DND-41 (cell line): ENCODE measurements at regions not wholly inside any gene's neighbourhood (a gene's known extent, or its start where the extent isn't known, plus 50 kb on each side); places are given as distances from the start of the nearest gene placed in this dataset.
"Not testable (repeated sequence)": the region's sequence is repeated elsewhere in the genome, so short reads cannot be mapped to it uniquely, and the experiment has no call there.

Source experiments
- ATAC-seq: fragments of 200-7000 bp; cut with Tn5 transposase; 3 replicates; pipeline ENCODE4 v1.9.1; 2021; ENCODE audit warnings: low read depth; ENCODE audit not compliant: insufficient read depth
- DNase-seq: peaks from one replicate; pipeline ENCODE4 v3.0.0-alpha.2; 2020
- H2AFZ ChIP-seq: 2 replicates; pipeline ENCODE4 v1.6.0; 2012; ENCODE audit warnings: low read depth, low read length
- H3K27ac ChIP-seq: 2 replicates; pipeline ENCODE4 v1.5.1; 2012; ENCODE audit warnings: low read length, inconsistent platforms
- H3K27me3 ChIP-seq: fragments of 200-600 bp; sonication (generic); 2 replicates; pipeline ENCODE4 v1.6.0; 2012; ENCODE audit warnings: low read length, mild to moderate bottlenecking, inconsistent platforms; ENCODE audit not compliant: insufficient read depth, poor library complexity
- H3K36me3 ChIP-seq: 2 replicates; pipeline ENCODE4 v1.5.1; 2012; ENCODE audit warnings: low read length, inconsistent platforms; ENCODE audit not compliant: insufficient read depth
- H3K4me1 ChIP-seq: 2 replicates; pipeline ENCODE4 v1.5.1; 2012; ENCODE audit warnings: mild to moderate bottlenecking, low read length; ENCODE audit not compliant: insufficient read depth
- H3K4me2 ChIP-seq: 2 replicates; pipeline ENCODE4 v1.6.0; 2012; ENCODE audit warnings: mild to moderate bottlenecking, moderate library complexity, low read length, inconsistent platforms; ENCODE audit not compliant: insufficient read depth
- H3K4me3 ChIP-seq, 2 experiments: fragments of 200-600 bp in 1 of 2; shearing (Covaris generic) in 1 of 2; 2 replicates each; pipeline ENCODE4 v1.5.1; 2012 to 2016; ENCODE audit warnings: inconsistent platforms in 2 of 2, low read length in 2 of 2, mild to moderate bottlenecking in 2 of 2, low read depth in 1 of 2, moderate library complexity in 1 of 2
- H3K79me2 ChIP-seq: 2 replicates; pipeline ENCODE4 v1.6.0; 2012; ENCODE audit warnings: low read length, inconsistent platforms; ENCODE audit not compliant: insufficient read depth
- H3K9ac ChIP-seq: 2 replicates; pipeline ENCODE4 v1.6.0; 2012; ENCODE audit warnings: low read depth, mild to moderate bottlenecking, inconsistent platforms, low read length, moderate library complexity
- H3K9me3 ChIP-seq: 2 replicates; pipeline ENCODE4 v1.5.1; 2012; ENCODE audit warnings: low read length, moderate library complexity, mild to moderate bottlenecking, inconsistent platforms; ENCODE audit not compliant: insufficient read depth, severe bottlenecking
- H4K20me1 ChIP-seq: 2 replicates; pipeline ENCODE4 v1.6.0; 2012; ENCODE audit warnings: low read length; ENCODE audit not compliant: insufficient read depth
- EZH2 ChIP-seq: IDR thresholded peaks from 3 replicates; pipeline ENCODE4 v1.6.1; 2012; ENCODE audit warnings: borderline replicate concordance, low read depth, mild to moderate bottlenecking, moderate library complexity, low read length, inconsistent platforms; ENCODE audit not compliant: severe bottlenecking
- TF ChIP-seq, protein P1 (sequence below): IDR thresholded peaks from 2 replicates; pipeline ENCODE4 v1.5.1; 2012; ENCODE audit warnings: borderline replicate concordance, low read length, moderate library complexity, mild to moderate bottlenecking; ENCODE audit not compliant: poor library complexity, severe bottlenecking; ENCODE audit errors: extremely low read depth

DNA sequence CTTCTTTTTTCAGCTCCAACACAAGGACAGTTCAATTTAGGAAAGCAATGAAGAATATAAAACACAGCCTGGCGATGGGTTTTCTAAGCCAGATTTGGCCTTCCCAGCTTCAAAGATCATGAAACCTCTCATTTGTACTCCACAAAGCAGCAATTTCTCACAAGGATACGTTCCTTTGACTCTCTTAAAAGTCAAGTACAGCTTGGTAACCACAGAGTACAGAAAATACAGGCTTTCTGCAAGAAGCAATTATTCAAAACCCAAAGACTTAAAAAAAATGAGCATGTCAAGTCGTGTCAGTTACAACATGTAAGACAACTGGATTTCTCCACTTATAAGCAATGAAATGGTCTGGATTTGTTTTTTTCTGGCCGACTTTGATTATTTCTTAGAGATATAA, 321.4 kb downstream of the FGFR2 start:
- Histone ChIP-seq H3K36me3 (no peaks in the 10 kb centered on the region), H3K4me2 (no peak overlapping the region), H3K27ac (no peak overlapping the region), H3K4me3 (no peak overlapping the region), H3K79me2 (no peaks in the 10 kb centered on the region), H3K27me3 (peaks cover 3% of the 10 kb centered on the region), H3K4me1 (no peaks in the 10 kb centered on the region), H3K9ac (no peak overlapping the region), H2AFZ (no peak overlapping the region), H3K9me3 (no peaks in the 10 kb centered on the region), H4K20me1 (no peaks in the 10 kb centered on the region)
- DNase-seq (no peak), ATAC-seq (no peak)
- TF ChIP-seq EZH2: no peak
- TF ChIP-seq, protein P1, sequence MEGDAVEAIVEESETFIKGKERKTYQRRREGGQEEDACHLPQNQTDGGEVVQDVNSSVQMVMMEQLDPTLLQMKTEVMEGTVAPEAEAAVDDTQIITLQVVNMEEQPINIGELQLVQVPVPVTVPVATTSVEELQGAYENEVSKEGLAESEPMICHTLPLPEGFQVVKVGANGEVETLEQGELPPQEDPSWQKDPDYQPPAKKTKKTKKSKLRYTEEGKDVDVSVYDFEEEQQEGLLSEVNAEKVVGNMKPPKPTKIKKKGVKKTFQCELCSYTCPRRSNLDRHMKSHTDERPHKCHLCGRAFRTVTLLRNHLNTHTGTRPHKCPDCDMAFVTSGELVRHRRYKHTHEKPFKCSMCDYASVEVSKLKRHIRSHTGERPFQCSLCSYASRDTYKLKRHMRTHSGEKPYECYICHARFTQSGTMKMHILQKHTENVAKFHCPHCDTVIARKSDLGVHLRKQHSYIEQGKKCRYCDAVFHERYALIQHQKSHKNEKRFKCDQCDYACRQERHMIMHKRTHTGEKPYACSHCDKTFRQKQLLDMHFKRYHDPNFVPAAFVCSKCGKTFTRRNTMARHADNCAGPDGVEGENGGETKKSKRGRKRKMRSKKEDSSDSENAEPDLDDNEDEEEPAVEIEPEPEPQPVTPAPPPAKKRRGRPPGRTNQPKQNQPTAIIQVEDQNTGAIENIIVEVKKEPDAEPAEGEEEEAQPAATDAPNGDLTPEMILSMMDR: no peak

DNA sequence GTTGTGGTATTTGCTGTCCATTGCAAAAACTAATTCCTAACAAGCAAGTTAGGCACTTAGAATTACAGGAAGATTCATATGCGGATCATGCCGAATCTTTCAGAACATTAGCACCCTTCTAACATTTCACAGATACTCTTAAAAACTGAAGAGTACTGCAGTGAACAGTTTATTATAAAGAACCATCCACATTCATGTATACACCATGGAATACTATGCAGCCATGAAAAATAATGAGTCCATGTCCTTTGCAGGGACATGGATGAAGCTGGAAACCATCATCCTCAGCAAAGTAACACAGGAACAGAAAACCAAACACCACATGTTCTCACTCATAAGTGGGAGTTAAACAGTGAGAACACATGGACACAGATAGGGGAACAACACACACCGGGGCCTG, 319.9 kb downstream of the FGFR2 start:
- not testable (repeated sequence) for ATAC-seq, DNase-seq, H3K27me3 ChIP-seq

DNA sequence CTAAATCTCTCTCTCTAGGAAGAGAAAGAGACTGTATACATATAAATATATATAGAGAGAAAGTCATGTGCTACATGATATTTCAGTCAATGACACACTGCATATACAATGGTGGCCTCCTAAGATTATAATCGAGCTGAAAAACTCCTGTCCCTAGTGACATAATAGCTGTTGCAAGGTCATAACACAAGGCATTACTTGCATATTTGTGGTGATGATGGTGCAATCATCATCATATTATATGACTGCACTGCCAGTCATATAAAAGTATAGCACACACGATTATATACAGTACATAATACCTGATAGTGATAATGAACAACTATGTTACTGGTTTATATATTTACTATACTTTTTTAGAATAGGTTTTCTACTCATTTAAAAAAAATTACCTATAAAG, 316.7 kb downstream of the FGFR2 start:
- TF ChIP-seq, protein P1: no peak
- TF ChIP-seq EZH2: no peak
- no peaks in the 10 kb centered on the region for H4K20me1 ChIP-seq
- H3K36me3 ChIP-seq: no peaks in the 10 kb centered on the region
- ATAC-seq (no peak), DNase-seq (no peak)
- H3K4me3 ChIP-seq: no peak overlapping the region
- no peak overlapping the region for H3K27ac ChIP-seq
- no peaks in the 10 kb centered on the region for H3K9me3 ChIP-seq
- no peaks in the 10 kb centered on the region for H3K79me2 ChIP-seq
- H3K9ac ChIP-seq: no peak overlapping the region
- H2AFZ ChIP-seq: no peak overlapping the region
- no peak overlapping the region for H3K4me2 ChIP-seq
- H3K27me3 ChIP-seq: no peaks in the 10 kb centered on the region
- no peaks in the 10 kb centered on the region for H3K4me1 ChIP-seq

More for the DNA sequence above, 319.9 kb downstream of the FGFR2 start:
- not testable (repeated sequence) for H3K9ac ChIP-seq, H3K4me2 ChIP-seq, H3K4me3 ChIP-seq, H3K27ac ChIP-seq, H3K36me3 ChIP-seq, H3K4me1 ChIP-seq, H2AFZ ChIP-seq, H4K20me1 ChIP-seq, H3K79me2 ChIP-seq, H3K9me3 ChIP-seq

DNA sequence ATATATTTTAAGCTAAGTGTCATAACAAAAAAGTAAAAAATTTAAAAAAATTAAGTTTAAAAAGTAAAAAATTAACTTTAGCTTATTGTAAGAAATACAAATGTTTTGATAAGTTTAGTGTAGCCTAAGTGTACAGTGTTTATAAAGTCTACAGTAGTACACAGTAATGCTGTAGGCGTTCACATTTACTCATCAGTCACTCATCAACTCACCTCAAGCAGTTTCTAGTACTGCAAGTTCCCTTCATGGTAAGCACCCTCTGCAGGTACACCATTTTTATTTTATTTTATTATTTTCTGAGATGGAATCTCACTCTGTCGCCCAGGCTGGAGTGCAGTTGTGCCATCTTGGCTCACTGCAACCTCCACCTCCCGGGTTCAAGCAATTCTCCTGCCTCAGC, 316.0 kb downstream of the FGFR2 start:
- H3K9me3 ChIP-seq: no peaks in the 10 kb centered on the region
- H3K27me3 ChIP-seq: peaks cover 2% of the 10 kb centered on the region
- ATAC-seq (no peak), DNase-seq (no peak)
- H3K36me3 ChIP-seq: no peaks in the 10 kb centered on the region
- H3K4me2 ChIP-seq: no peak overlapping the region
- TF ChIP-seq, protein P1: no peak
- TF ChIP-seq EZH2: no peak
- H3K9ac ChIP-seq: no peak overlapping the region
- H3K79me2 ChIP-seq: no peaks in the 10 kb centered on the region
- no peaks in the 10 kb centered on the region for H3K4me1 ChIP-seq
- no peak overlapping the region for H3K4me3 ChIP-seq
- no peaks in the 10 kb centered on the region for H4K20me1 ChIP-seq
- H2AFZ ChIP-seq: no peak overlapping the region
- no peak overlapping the region for H3K27ac ChIP-seq
